ENCODE measurements at regions not wholly inside any gene's neighbourhood (a gene's known extent, or its start where the extent isn't known, plus 50 kb on each side); places are given as distances from the start of the nearest gene placed in this dataset.

DNA sequence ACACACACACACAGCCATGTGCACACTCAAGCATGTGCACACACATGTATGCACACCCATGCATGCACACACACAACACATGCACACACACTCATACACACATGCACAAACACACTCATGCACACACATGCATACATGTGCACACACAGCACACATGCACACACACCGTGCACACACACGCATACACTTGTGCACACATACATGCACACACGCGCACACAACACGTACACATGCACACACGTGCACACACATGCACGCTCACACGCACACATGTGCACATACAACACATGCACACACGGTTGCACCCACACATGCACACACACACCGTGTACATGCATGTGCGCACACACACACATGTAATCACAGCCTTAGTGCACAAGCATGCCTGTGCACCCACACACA, 230.4 kb upstream of the GSE1 start:
- H2BK120ac ChIP-seq (ENCODE audit: low read depth, low read length) = no peak overlapping the region
- ATAC-seq (ENCODE audit: low read depth) = no peak
- H3K4ac ChIP-seq (ENCODE audit: low read depth, low read length) = no peak overlapping the region
- H3K9me3 ChIP-seq (ENCODE audit: control insufficient read depth, insufficient read depth, low read length) = no peaks in the 10 kb centered on the region
- H3K9me1 ChIP-seq (ENCODE audit: insufficient read depth, low read length) = peaks cover 13% of the 10 kb centered on the region
- DNase-seq = no peak
- TF ChIP-seq, protein P1, sequence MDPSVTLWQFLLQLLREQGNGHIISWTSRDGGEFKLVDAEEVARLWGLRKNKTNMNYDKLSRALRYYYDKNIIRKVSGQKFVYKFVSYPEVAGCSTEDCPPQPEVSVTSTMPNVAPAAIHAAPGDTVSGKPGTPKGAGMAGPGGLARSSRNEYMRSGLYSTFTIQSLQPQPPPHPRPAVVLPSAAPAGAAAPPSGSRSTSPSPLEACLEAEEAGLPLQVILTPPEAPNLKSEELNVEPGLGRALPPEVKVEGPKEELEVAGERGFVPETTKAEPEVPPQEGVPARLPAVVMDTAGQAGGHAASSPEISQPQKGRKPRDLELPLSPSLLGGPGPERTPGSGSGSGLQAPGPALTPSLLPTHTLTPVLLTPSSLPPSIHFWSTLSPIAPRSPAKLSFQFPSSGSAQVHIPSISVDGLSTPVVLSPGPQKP (IDR thresholded peaks at IDR 0.05; ENCODE audit: borderline replicate concordance, low read depth, low read length) = no peak
- TF ChIP-seq RAD21 (IDR thresholded peaks at IDR 0.05; ENCODE audit: low read length) (no peak), FOS (IDR thresholded peaks at IDR 0.05; ENCODE audit: low read depth, low read length) (no peak), MAZ (IDR thresholded peaks at IDR 0.05; ENCODE audit: borderline replicate concordance, low read depth, low read length) (no peak), POLR2A (IDR thresholded peaks at IDR 0.05; ENCODE audit: low read depth, low read length) (no peak), MAFK (IDR thresholded peaks at IDR 0.05; ENCODE audit: low read depth, low read length) (no peak), RCOR1 (IDR thresholded peaks at IDR 0.05; ENCODE audit: insufficient replicate concordance, low read length) (no peak), SMC3 (IDR thresholded peaks at IDR 0.05; ENCODE audit: low read depth, low read length) (no peak)
- dilution Hi-C loops (cut with HindIII; ENCODE audit: low sequenced_read_pairs, unreplicated experiment) (no loop called here), intact Hi-C loops (cut with micrococcal nuclease) (no loop called here), in situ Hi-C loops (cut with MboI; ENCODE audit: low sequenced_read_pairs) (no loop called here)
- H3K18ac ChIP-seq (ENCODE audit: low read depth, low read length) = no peak overlapping the region
- peak overlapping the region; percentile 25 for H2AK9ac ChIP-seq (replicated peaks; ENCODE audit: low read depth, low read length, poor library complexity)
- no peak overlapping the region for H2AFZ ChIP-seq (replicated peaks; ENCODE audit: low read length, poor library complexity)
- peaks cover 17% of the 10 kb centered on the region for H3K4me1 ChIP-seq (ENCODE audit: control insufficient read depth, insufficient read depth, low read length)
- H3K27ac ChIP-seq (ENCODE audit: insufficient read depth, low read length) = no peak overlapping the region
- BruUV-seq (replicated peaks) = no TSS peak
- WGBS, 2 experiments (ENCODE audit: extremely low coverage in 2 of 2, insufficient read length in 1 of 2) = 96% methylated on average over 11 of the region's 11 CpGs; no CpG with 5 or more reads in 1 of the 2 experiments
- peaks cover 27 to 51% of the 10 kb centered on the region in 2 experiments for H3K79me1 ChIP-seq (ENCODE audit: low read depth in 1 of 2, low read length in 2 of 2)
- no peak overlapping the region for H2AK5ac ChIP-seq (ENCODE audit: low read depth, low read length)
- no peak overlapping the region for H2BK15ac ChIP-seq (ENCODE audit: low read depth, low read length)
- no peak overlapping the region for H4K91ac ChIP-seq (ENCODE audit: insufficient read depth, low read depth, low read length)
- no peaks in the 10 kb centered on the region for H3K27me3 ChIP-seq (ENCODE audit: control insufficient read depth, insufficient read depth, low read length)
- H3K23ac ChIP-seq (ENCODE audit: low read depth, low read length) = no peak overlapping the region; the same call in 1 of the 2 replicates
- H3K14ac ChIP-seq (replicated peaks; ENCODE audit: low read depth, low read length) = no peak overlapping the region
- CTCF ChIA-PET = no interaction called here
- no peak overlapping the region for H4K5ac ChIP-seq (ENCODE audit: low read depth, low read length)
- no peak overlapping the region for H3K9ac ChIP-seq (ENCODE audit: low read depth, low read length)
- peaks cover 57% of the 10 kb centered on the region for H4K20me1 ChIP-seq (ENCODE audit: insufficient read depth, low read length)
- H3K4me2 ChIP-seq (ENCODE audit: low read depth, low read length) = no peak overlapping the region
- H3K36me3 ChIP-seq (ENCODE audit: control insufficient read depth, insufficient read depth, low read length) = peaks cover 2% of the 10 kb centered on the region; the same call in 1 of the 2 replicates
- no peak overlapping the region for H3K56ac ChIP-seq (ENCODE audit: extremely low read depth, insufficient read depth, low read length)
- H3K4me3 ChIP-seq (ENCODE audit: insufficient read depth, low read depth, low read length) = no peak overlapping the region
- H2BK20ac ChIP-seq (ENCODE audit: low read depth, low read length) = no peak overlapping the region
- no peak overlapping the region for H4K8ac ChIP-seq (ENCODE audit: low read depth in 2 of 2, low read length in 2 of 2)
- H2BK5ac ChIP-seq (ENCODE audit: low read depth, low read length, poor library complexity, severe bottlenecking) = no peak overlapping the region
- POLR2A ChIA-PET (ENCODE audit: unreplicated experiment) = no interaction called here

Data from IMR-90 (cell line).